NCI-H345 treated with DMSO at 0.1 percent for 48 hours (cell line): ENCODE measurements at regions not wholly inside any gene's neighbourhood (a gene's known extent, or its start where the extent isn't known, plus 50 kb on each side); places are given as distances from the start of the nearest gene placed in this dataset.

Experiments
- DNase-seq: peaks from one replicate; lab custom pipeline; 2025; ENCODE audit not compliant: unreplicated experiment; lab: John Stamatoyannopoulos, UW

- no peak for DNase-seq
Measured at GRCh38 chr6:105509506-105510331, 106.8 kb upstream of the PREP start.

DNA sequence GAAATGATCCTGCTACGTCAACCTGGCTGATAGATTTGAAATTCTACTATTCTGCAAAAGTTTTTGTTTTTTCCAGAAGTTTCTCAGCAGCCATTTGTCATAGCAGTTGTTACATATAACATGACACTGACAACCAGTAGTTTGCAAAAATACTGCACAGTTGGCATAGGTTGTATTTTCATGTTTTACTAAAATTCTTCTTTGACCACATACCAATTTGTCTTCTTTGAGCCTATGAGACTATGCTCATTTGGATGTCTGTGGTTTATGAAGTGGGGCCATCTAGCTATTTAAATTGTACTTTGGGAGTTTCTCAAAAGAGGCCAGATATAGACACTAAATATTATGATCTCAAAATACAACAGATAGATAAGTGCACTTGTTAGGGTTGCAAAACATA, 104.9 kb upstream of the PREP start:
- no peak for DNase-seq

- no peak for DNase-seq
Measured at GRCh38 chr6:105504706-105505105, 101.8 kb upstream of the PREP start.

DNA sequence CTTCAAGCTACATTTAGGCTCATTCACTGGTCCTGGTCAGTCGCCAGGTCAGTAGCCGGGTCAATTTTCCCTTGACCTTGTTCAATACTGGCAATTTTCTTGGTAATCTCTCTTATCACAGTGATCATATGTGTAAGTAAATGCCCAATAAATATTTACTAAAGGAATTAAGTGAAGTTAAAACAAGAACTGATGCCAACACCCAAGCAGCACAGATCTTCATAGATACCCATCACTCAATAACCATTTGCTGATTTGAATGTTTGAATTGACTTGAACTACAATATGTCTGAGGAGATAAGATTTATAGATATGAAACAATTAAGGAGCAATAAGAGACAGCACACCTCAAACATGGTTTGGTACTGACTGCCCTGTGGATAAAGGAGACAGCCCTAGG, 100.8 kb upstream of the PREP start:
- DNase-seq, result no peak

- no peak for DNase-seq
Measured at GRCh38 chr6:105501826-105502344, 99.0 kb upstream of the PREP start.

- DNase-seq, result no peak
Measured at GRCh38 chr6:105501246-105501645, 98.4 kb upstream of the PREP start.

GRCh38 chr6:105500693-105501092, 97.8 kb upstream of the PREP start:
- DNase-seq, result no peak

GRCh38 chr6:105499931-105500330, 97.0 kb upstream of the PREP start:
- no peak for DNase-seq

DNA sequence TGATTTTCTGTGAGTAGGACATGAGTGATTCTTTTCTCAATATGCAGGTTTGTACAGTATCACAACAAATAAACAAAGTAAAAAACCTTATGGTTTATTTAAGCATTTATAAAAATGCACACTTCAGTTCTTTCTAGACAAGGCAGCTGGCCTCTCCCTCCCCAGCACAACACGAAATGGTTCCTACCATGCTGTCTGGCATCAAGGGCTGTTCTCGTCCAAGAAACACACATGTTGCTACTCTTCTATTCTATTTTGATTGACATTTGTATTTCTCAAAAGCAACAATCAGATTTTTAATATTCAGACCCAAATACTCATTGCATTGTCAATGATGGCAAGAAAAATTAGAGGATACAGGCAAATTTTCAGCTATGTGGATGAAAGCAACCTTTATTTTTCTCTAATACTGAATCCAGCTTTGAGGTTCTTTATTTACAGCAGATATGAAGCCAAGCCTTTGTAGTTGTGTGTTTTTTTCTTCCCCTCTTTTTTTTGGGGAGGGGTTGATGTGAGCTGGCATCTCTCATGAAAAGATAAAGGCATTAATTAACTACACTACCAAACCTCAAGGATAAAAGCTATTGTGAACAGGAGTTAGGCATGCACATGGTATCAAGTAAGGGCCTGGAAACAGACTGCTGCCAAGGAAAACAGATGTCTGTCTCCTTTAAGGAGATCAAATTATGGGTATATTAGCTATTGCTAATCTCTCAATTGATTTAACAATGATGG, 96.4 kb upstream of the PREP start:
- DNase-seq, result no peak

DNA sequence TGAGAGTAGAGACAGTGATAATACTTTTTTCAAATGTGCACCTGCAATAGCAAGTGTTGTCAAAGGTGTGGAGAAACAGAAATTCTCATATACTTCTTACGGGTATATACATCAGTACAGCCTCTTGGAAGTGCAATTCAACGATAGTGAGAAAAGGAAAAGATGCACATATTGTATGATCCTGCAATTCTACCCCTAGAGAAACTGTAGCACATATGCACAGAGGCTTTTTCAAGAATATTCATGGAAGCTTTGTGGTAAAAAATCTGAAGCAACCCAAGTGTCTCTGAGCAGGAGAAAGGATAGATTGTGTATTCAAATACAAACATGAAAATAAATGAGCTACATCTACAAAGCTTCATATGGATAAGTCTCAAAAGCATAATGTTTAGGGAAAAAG, 94.7 kb upstream of the PREP start:
- DNase-seq, result no peak

GRCh38 chr6:105495515-105495914, 92.6 kb upstream of the PREP start:
- DNase-seq, result no peak

- DNase-seq, result no peak
Measured at GRCh38 chr6:105494688-105495087, 91.8 kb upstream of the PREP start.

GRCh38 chr6:105493736-105494135, 90.9 kb upstream of the PREP start:
- DNase-seq, result no peak

DNA sequence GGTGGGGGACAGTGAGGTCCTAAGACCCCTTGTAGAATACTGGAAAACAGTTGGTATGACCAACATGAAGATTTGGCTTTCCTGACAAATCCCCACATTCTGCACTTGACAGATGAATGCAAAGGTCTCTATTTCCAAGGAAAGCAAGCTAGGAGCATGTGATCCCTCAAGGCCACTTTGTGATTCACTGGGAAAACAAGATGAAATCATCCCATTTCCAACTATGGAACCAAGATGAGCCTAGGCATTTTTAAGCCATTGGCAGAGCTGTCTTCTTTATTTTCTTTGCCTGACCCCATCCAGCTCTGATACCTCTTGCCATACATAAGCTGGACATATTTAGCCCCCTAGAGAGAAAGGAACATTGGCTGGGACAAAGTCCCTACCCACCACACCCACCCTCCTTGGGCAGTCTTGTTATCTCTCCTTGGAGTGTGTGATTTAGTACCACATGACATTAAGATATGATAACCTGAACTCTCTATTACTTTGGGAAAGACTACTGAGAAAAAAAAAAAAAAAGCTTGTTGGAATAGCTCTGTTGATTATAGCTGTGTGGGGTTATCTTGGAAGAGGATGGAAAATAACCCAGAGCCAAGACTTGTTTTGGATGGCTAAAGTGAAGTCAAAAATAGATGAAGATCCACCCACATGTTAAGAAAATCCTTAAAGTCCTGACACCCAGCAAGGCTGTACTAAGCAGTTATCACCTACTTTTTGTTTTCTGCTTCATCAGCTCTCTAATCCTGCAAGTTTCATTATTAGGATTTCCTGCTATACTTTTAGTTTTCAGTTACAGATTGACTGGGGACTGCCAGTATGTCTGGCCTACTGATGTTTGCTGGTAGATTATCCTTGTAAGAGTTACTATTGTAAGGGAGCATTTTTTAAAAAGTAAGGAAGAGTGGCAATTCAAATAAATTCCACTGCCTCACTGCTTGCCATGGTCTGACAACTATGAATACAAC, 90.1 kb upstream of the PREP start:
- DNase-seq, result no peak

DNA sequence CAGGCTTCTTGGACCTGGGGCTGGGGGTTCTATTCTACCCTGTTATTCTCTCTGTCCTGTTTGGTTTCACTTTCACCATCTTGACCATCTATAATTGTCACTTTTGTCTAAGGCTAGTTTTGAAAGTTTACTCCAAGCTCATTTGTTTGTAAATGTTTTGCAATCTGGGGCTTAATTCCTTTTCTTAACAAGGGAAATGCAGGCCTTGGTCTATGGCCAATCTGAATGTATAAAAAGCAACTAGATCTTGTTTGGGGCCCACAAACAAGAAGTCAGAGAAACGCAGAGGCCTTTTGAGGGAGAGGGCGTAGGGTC, 86.3 kb upstream of the PREP start:
- no peak for DNase-seq

DNA sequence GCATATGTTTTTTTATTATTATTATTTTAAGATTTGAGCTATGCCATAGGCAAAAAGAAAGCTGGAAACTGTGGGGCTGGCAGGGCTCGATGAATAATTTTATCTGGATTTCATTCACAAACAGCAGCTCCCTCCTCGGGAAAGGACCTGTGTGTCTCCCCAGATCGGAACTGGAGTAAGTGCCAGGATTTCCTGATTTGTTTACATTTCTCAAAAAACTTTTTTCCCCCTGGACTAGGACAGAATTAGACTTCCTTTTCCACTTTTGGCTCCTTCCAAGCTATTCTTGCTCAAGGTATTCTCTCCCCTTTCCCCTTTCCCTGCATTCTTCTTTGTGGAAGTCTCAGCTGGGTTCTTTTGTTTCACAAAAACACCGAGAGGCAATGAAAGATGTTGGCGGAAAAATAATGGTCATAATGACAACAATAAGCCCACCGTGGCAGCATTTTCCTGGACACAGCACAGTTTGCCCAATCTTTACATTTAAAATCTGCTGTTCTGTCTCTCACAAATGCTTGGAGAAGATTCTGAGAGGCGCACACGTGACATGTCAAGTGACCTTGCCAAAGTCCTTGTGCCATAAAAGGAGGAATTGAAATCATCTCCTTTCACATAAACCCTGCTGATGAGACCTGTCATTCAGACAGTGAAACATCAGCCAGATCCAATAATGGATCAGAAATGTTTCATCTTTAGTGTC, 85.8 kb upstream of the PREP start:
- DNase-seq, result no peak

- DNase-seq, result no peak
Measured at GRCh38 chr6:105487040-105487790, 84.3 kb upstream of the PREP start.

GRCh38 chr6:105485456-105485855, 82.6 kb upstream of the PREP start:
- peak; percentile 13 for DNase-seq

DNA sequence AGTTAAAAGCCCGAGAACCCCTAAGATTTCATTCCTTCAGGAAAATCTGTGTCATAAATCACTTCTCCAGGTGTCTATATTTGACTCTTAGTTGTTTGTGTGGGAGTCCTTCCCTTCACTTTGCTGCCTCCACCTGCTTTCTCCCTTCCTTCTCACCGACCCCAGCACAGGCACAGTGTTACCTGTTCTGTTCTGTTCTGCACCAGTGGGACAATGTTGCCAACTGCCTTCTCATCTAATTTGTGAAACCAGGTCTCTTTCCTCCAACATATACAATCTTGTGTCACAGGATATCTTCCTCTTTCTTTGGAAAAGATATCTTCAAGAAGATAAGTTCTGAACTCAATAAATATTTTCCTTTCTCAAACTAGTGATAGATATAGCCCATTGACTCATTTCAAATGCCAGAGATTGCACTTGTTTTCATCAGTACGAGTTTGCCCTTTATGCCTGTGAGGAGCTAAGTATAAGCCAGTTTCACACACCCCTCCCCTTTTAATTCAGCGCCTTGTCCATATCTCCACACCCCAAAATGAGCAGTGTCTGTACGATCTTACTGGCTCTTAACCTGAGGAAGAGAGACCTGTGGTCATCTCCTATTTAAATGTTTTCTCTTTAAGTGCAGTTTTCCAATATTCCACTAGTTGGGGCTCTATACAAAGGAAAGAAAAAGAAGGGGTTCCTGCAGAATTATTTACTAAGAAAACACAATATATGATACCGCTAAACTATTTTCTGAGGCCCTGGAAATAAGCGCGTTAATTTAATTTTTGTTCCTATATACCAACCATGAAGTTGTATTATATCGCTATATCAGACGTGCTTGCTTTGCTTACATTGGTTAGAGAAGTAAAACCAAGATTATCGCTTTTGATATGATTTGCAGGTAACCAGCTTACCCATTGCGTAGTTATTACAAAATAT, 81.6 kb upstream of the PREP start:
- DNase-seq, result peak; percentile 46
